Liver (tissue), 8 donors: ENCODE measurements at regions not wholly inside any gene's neighbourhood (a gene's known extent, or its start where the extent isn't known, plus 50 kb on each side); places are given as distances from the start of the nearest gene placed in this dataset.

Experiments used
- DNase-seq: peaks from one replicate; pipeline ENCODE4 v3.0.0-alpha.2; 2017; ENCODE audit warnings: low spot score
- H3K27ac ChIP-seq, 2 donors: one replicate each; pipeline ENCODE4 v1.7.0; 2013; ENCODE audit warnings: inconsistent platforms in 2 of 2, low read length in 2 of 2, control low read depth in 1 of 2, low read depth in 1 of 2, mild to moderate bottlenecking in 1 of 2
- H3K27me3 ChIP-seq, 4 donors: one replicate each; pipeline versions ENCODE4 v1.6.1 to v1.7.0; 2013; ENCODE audit warnings: low read length in 3 of 4, inconsistent platforms in 1 of 4, mild to moderate bottlenecking in 1 of 4, moderate library complexity in 1 of 4; ENCODE audit not compliant: control insufficient read depth in 4 of 4, insufficient read depth in 4 of 4
- H3K36me3 ChIP-seq, 4 donors: one replicate each; pipeline versions ENCODE4 v1.6.1 to v1.7.0; 2013; ENCODE audit warnings: low read length in 3 of 4, mild to moderate bottlenecking in 3 of 4, low read depth in 1 of 4, moderate library complexity in 1 of 4; ENCODE audit not compliant: control insufficient read depth in 4 of 4, insufficient read depth in 3 of 4
- H3K4me1 ChIP-seq, 4 donors: one replicate each; pipeline versions ENCODE4 v1.6.1 to v1.7.0; 2013; ENCODE audit warnings: low read length in 3 of 4, mild to moderate bottlenecking in 3 of 4, moderate library complexity in 1 of 4; ENCODE audit not compliant: control insufficient read depth in 4 of 4, insufficient read depth in 4 of 4
- H3K4me3 ChIP-seq, 3 donors: one replicate each; pipeline versions ENCODE4 v1.6.1 to v1.7.0; 2013; ENCODE audit warnings: low read length in 3 of 3, control low read depth in 1 of 3, low read depth in 1 of 3, mild to moderate bottlenecking in 1 of 3
- H3K9ac ChIP-seq, 2 donors: one replicate each; pipeline ENCODE4 v1.7.0; 2013; ENCODE audit warnings: low read length in 2 of 2, mild to moderate bottlenecking in 2 of 2, moderate library complexity in 2 of 2, control low read depth in 1 of 2, low read depth in 1 of 2
- H3K9me3 ChIP-seq, 4 donors: one replicate each; pipeline versions ENCODE4 v1.6.1 to v1.7.0; 2013; ENCODE audit warnings: low read length in 3 of 4; ENCODE audit not compliant: control insufficient read depth in 4 of 4
- ATF3 ChIP-seq: IDR thresholded peaks from 2 replicates; pipeline ENCODE4 v1.6.1; 2016; ENCODE audit warnings: antibody characterized with exemption
- CTCF ChIP-seq: fragments of 150-350 bp; IDR thresholded peaks from 2 replicates; pipeline ENCODE4 v1.5.1; 2017; ENCODE audit warnings: improper control_type of control experiment, low read depth, low read length; ENCODE audit not compliant: missing input control
- FOXA1 ChIP-seq: IDR thresholded peaks from 2 replicates; pipeline ENCODE4 v1.6.1; 2016; ENCODE audit warnings: antibody characterized with exemption
- FOXA2 ChIP-seq: IDR thresholded peaks from 2 replicates; pipeline ENCODE4 v1.6.1; 2016; ENCODE audit warnings: antibody characterized with exemption
- GABPA ChIP-seq, 2 donors: IDR thresholded peaks in 1 of 2; conservative IDR thresholded peaks in 1 of 2; 2 replicates each; pipeline ENCODE4 v1.6.1; 2016; ENCODE audit warnings: antibody characterized with exemption in 2 of 2, mild to moderate bottlenecking in 1 of 2, moderate library complexity in 1 of 2
- HNF4A ChIP-seq, 2 donors: conservative IDR thresholded peaks; 2 replicates each; pipeline ENCODE4 v1.6.1; 2016; ENCODE audit warnings: antibody characterized with exemption in 2 of 2, mild to moderate bottlenecking in 2 of 2
- HNF4G ChIP-seq: IDR thresholded peaks from 2 replicates; pipeline ENCODE4 v1.6.1; 2016; ENCODE audit warnings: antibody characterized with exemption
- JUND ChIP-seq, 2 donors: IDR thresholded peaks; 2 replicates each; pipeline ENCODE4 v1.6.1; 2016; ENCODE audit warnings: antibody characterized with exemption in 2 of 2
- MAX ChIP-seq: IDR thresholded peaks from 2 replicates; pipeline ENCODE4 v1.6.1; 2016; ENCODE audit warnings: antibody characterized with exemption
- NR2F2 ChIP-seq: IDR thresholded peaks from 2 replicates; pipeline ENCODE4 v1.6.1; 2016; ENCODE audit warnings: antibody characterized with exemption
- RAD21 ChIP-seq, 2 donors: IDR thresholded peaks; 2 replicates each; pipeline ENCODE4 v1.6.1; 2016; ENCODE audit warnings: antibody characterized with exemption in 2 of 2, mild to moderate bottlenecking in 2 of 2
- REST ChIP-seq: IDR thresholded peaks from 2 replicates; pipeline ENCODE4 v1.6.1; 2016; ENCODE audit warnings: antibody characterized with exemption, mild to moderate bottlenecking
- RXRA ChIP-seq, 2 donors: IDR thresholded peaks; 2 replicates each; pipeline ENCODE4 v1.6.1; 2017 to 2018; ENCODE audit warnings: antibody characterized with exemption in 2 of 2, mild to moderate bottlenecking in 1 of 2
- SP1 ChIP-seq: IDR thresholded peaks from 2 replicates; pipeline ENCODE4 v1.6.1; 2018; ENCODE audit warnings: antibody characterized with exemption, mild to moderate bottlenecking
- YY1 ChIP-seq: IDR thresholded peaks from 2 replicates; pipeline ENCODE4 v1.6.1; 2016; ENCODE audit warnings: antibody characterized with exemption, mild to moderate bottlenecking
- ZBTB33 ChIP-seq: IDR thresholded peaks from 2 replicates; pipeline ENCODE4 v1.6.1; 2016; ENCODE audit warnings: antibody characterized with exemption
- WGBS: extraction: QIAGEN DNeasy Blood & Tissue Kit; methylation state at CpG from one replicate; pipeline ENCODE4 v1.1.7; 2013; 5-methylcytosine and 5-hydroxymethylcytosine counted together
- donor health status: healthy.
- donor health status: healthy.
- donor health status: healthy.
- donor health status: healthy.
- donor health status: healthy.

GRCh38 chr10:32151871-32152270 lies 95.6 kb upstream of the KIF5B start:
- 94% methylated on average over 2 of the region's 2 CpGs for WGBS
- TF ChIP-seq FOXA2, result no peak
- no peak for TF ChIP-seq SP1
- DNase-seq, result no peak
- Histone ChIP-seq H3K36me3 (no peaks in the 10 kb centered on the region), H3K4me1 (no peaks in the 10 kb centered on the region), H3K27me3 (no peaks in the 10 kb centered on the region), H3K9ac (no peak overlapping the region), H3K9me3 (peaks cover 0 to 3% (median 2%) of the 10 kb centered on the region in 4 donors), H3K4me3 (no peak overlapping the region), H3K27ac (no peak overlapping the region)

GRCh38 chr10:32150532-32151101 lies 94.4 kb upstream of the KIF5B start:
- H3K27me3 ChIP-seq, result no peaks in the 10 kb centered on the region
- H3K27ac ChIP-seq, result no peak overlapping the region
- 54% methylated on average over 8 of the region's 8 CpGs for WGBS
- TF ChIP-seq CTCF (no peak), YY1 (no peak), GABPA (IDR thresholded peaks at IDR 0.05 in 1 of 2, conservative IDR thresholded peaks at IDR 0.05 in 1 of 2) (no peak), FOXA1 (no peak), REST (no peak), NR2F2 (no peak), ZBTB33 (no peak), HNF4A (conservative IDR thresholded peaks at IDR 0.05) (no peak), HNF4G (no peak), JUND (IDR thresholded peaks at IDR 0.05) (no peak), ATF3 (no peak), RXRA (IDR thresholded peaks at IDR 0.05) (no peak), RAD21 (IDR thresholded peaks at IDR 0.05) (no peak), MAX (no peak)
- no peaks in the 10 kb centered on the region for H3K4me1 ChIP-seq
- no peak for DNase-seq
- no peak overlapping the region for H3K9ac ChIP-seq
- H3K4me3 ChIP-seq, result no peak overlapping the region
- peaks cover 0 to 3% (median 2%) of the 10 kb centered on the region in 4 donors for H3K9me3 ChIP-seq
- H3K36me3 ChIP-seq, result no peaks in the 10 kb centered on the region
